Glomerular visceral epithelial cell (primary cell): ENCODE measurements at regions not wholly inside any gene's neighbourhood (a gene's known extent, or its start where the extent isn't known, plus 50 kb on each side); places are given as distances from the start of the nearest gene placed in this dataset.
"Not testable (repeated sequence)": the region's sequence is repeated elsewhere in the genome, so short reads cannot be mapped to it uniquely, and the experiment has no call there.

Experiments
- DNase-seq: peaks from one replicate; pipeline ENCODE4 v3.0.0-alpha.2; 2016; ENCODE audit errors: extremely low spot score

GRCh38 chr3:21989341-21990042 lies 238.5 kb upstream of the ZNF385D start:
- DNase-seq, result no peak

DNA sequence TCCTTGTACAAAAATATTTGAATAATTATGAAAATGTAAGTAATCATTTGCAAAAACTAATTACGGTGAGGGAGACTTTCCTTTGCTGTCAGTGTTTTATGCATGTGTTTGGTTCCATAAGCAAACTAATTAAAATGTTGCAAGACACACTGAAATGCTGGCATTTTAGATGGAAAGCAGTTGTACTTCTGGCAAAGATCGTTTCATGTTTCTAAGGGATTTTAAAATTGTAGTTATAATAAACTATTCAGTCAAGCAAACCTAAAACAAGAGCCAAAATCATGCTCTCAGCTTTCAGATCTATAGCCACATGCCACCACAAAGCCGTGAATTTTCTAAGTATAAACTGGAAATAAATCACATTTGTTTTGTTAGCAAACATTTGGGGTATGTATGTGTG lies 240.1 kb upstream of the ZNF385D start:
- DNase-seq, result no peak

DNA sequence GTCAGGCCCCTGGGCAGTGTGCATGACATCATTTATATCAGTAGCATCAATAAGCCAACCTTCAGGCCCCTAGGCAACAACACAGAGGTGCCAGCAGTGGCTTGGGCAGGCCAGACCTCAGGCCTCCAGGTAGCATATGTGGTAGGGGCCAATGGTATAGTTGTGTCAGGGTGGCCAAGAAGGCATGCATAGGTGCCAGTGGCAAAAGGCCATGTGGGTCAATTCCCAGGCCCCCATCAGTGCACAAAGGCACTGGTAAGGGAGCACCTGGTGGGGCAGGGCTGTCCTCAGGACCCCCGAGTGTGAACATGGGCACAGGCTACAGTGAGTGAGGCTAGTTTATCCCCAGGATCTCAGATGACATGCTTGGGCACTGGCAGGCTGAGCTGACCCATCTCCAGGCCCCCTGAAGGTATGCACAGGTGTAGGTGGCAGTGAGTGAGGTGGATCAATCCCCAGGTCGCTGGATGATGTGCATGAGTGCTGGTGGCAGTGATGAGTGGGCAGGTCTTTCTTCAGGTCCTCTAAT lies 244.1 kb upstream of the ZNF385D start:
- no peak for DNase-seq

GRCh38 chr3:22007368-22007767 lies 256.4 kb upstream of the ZNF385D start:
- DNase-seq, result no peak

DNA sequence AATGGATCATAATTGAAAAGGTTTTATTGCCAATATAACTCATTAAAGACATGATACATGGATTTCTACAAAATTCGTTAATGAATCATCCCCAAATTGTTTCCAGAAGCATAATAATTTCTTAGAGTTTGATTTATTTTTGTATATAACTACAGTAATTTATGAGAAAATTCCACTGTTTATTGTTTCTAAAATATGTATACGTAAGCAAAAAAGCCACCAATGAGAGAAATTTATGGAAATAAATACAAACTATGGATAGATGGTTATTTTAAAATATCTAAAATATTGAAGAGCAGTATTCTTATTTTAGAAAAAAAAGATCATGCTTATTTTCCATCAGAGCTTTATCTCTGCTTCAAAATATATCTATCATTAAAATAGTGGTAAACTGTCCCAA lies 260.0 kb upstream of the ZNF385D start:
- DNase-seq, result no peak

GRCh38 chr3:22012471-22012870 lies 261.5 kb upstream of the ZNF385D start:
- no peak for DNase-seq

- no peak for DNase-seq
These were observed 262.6 kb upstream of the ZNF385D start for GRCh38 chr3:22013641-22014040.

GRCh38 chr3:22016197-22016596 lies 265.2 kb upstream of the ZNF385D start:
- no peak for DNase-seq

GRCh38 chr3:22024638-22025037 lies 273.6 kb upstream of the ZNF385D start:
- DNase-seq, result not testable (repeated sequence)

GRCh38 chr3:22029480-22029879 lies 278.5 kb upstream of the ZNF385D start:
- no peak for DNase-seq

GRCh38 chr3:22039161-22039560 lies 288.2 kb upstream of the ZNF385D start:
- no peak for DNase-seq

DNA sequence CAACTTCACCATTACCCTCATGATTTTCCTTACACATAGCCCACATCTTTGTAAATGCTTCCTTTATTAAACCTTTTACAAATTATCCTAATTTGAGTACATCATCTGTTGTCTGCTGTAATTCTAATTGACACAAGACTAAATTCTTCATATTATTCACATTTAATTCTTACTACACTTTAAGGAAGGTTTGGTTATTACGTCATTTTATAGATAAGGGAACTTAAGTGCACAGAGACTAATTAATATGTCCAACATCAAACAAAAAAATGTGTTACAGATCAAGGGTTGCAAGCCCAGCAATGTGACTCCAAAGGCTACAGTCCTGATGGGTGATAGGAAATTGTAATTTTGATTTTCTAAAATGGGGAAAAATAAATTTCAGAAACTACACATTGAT lies 289.1 kb upstream of the ZNF385D start:
- no peak for DNase-seq

- no peak for DNase-seq
These were observed 294.9 kb upstream of the ZNF385D start for GRCh38 chr3:22045882-22046281.

- no peak for DNase-seq
These were observed 312.5 kb upstream of the ZNF385D start for GRCh38 chr3:22063500-22063899.

DNA sequence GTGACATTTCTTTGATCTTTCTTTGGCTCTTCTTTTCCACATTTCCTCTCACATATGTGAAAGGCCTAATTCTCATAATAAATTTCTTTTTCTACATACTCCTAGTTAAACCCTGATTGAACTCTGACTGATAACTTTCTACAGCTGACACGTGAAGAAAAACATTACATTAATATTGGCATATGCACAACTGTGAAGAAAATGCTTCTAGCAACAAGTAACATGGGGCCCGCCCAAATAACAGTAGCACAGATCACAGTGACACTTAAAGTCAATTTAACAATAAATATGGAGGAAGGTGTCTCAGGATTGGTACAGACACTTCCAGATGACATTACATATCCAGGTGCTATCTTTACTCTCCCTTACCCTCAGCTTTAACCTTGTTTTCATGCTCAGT lies 317.6 kb upstream of the ZNF385D start:
- DNase-seq, result no peak

- no peak for DNase-seq
These were observed 337.2 kb upstream of the ZNF385D start for GRCh38 chr3:22088204-22088603.

- peak; percentile 89 for DNase-seq
These were observed 338.3 kb upstream of the ZNF385D start for GRCh38 chr3:22089284-22089683.

DNA sequence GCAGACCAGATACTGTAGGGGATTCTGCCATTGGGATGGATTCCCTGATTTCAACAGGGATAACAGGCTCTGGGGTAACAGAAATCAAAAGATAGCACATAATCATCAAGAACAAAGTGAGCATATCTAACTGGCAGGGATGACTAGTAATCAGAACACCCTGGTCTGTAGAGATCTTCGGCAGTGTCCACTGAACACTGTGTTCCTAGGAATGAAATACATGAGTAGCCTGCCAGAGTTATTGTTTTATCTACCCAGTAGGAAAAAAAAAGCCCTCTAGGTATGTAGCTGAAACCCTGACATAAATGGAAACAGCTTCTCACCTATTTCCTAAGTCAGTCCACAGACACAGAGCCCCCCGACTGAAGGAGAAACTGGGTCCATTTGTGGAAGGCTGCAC lies 340.3 kb upstream of the ZNF385D start:
- no peak for DNase-seq

DNA sequence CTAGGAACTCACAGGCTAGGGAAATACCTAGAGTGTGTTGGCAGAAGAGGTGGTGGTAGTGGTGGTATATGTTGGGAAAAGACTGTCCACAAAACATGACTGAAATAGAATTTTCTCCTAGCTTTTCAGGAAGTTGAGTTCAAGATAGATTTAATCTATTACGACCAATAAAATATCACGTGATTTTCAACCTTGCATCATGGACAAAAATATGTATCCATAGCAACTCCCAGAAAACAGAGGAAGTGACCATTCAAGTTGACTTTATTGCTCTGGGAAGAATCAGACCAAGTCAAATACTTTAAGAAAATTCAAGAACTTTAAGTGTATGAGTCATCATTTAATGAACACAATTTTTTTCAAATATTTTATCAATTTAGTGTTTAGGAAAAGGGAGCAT lies 347.0 kb upstream of the ZNF385D start:
- no peak for DNase-seq

DNA sequence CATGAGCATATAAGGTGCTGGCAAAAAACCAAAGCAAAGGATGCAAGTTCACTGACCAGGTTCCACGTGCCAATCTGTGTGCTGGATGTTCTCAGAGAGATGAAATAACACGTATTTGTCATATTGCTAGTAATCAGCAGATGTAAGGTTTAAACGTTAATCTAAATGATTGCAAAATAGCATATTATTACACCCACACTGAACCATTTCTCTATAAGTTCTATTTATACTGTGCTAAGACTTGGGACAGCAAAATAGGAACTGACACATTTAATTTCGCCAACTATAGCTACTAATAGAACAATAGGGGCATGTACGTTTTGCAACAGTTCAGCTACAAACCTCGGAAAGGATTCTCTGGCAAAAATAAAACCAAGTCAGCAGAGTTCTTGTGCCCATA lies 350.3 kb upstream of the ZNF385D start:
- DNase-seq, result no peak

DNA sequence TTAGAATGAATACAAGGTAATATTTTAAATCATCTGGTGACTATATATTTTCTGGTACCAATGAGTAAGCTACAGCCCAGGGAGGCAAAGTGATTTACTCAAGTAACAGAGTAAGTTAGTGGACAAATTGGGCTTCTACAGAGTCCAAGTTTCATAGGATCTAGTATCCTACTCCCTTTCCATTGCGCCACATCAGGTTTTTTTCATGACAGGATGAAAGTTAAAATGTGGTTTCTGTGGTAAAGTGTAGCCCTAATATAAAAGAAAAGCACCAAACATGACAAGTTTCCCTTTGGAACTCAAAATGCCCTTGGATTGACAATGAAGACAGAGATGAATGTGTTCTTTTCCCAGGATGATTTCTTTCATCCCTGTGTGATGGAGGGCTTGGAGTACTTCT lies 350.8 kb upstream of the ZNF385D start:
- DNase-seq, result peak; percentile 18

DNA sequence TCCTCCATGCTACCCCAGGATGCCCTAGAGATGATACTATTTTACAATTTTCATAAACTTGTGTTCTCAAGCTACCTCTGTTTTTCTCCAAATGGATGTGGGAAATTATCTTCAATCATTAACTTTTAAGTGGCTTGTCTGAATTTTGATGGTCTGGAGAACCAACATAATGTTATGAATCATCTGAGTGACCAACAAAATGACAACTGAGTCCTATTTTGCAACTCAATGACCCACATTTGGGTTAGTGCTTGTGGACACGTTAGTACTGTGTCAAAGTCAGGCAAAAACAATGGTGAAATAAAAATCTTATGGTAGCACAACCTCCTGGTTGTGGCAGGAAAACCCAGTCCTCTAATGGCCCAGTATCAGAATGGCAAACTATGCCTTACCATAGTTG lies 352.4 kb upstream of the ZNF385D start:
- peak; percentile 40 for DNase-seq

DNA sequence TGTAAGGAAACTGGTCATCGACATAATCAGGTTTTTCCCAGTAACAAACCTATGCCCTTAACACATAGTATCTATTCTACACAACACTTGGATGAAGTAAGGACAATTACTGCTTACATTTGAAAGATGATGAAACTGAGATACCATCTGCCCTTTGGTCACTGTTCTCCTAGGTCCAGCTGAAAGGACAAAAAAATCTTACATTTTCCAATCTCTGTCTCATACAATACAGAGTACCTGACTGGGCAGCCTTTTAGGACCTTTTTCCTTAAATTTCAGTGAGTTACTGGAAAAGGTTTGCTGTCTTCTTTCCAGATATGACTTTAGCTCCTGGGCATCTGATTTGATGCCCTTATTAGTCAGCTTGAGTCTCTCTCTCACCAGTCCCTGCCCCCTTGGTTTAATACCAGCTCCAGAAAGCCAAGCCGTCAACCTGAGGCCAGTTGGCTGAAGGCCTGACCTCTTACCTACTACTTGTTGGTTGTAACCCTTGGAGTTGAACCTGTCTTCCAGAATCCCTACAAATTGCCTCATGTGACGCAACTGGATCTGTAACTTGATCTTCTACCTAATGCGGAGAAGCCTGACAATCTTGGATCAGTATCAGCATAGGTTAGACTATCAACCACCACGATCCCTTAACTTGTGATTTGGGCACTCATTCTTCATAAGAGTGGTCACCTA lies 355.3 kb upstream of the ZNF385D start:
- no peak for DNase-seq
